ENCODE measurements at regions not wholly inside any gene's neighbourhood (a gene's known extent, or its start where the extent isn't known, plus 50 kb on each side); places are given as distances from the start of the nearest gene placed in this dataset.

- ATAC-seq (ENCODE audit: poor library complexity) (no peak), DNase-seq (no peak)
- H3K4me3 Mint-ChIP-seq = no peak overlapping the region
- H3K27ac ChIP-seq (ENCODE audit: low read depth in 1 of 2, low read length in 2 of 2) = no peak overlapping the region
- H3K9me3 ChIP-seq (ENCODE audit: control insufficient read depth in 1 of 2, insufficient read depth in 1 of 2, low read length in 2 of 2) = no peaks in the 10 kb centered on the region
- no peaks in the 10 kb centered on the region for H3K36me3 Mint-ChIP-seq (ENCODE audit: low read depth)
- TF ChIP-seq CTCF (IDR thresholded peaks at IDR 0.05) = no peak
- intact Hi-C loops (cut with DNase I, micrococcal nuclease) = no loop called here
- H3K27ac Mint-ChIP-seq = no peak overlapping the region
- CTCF ChIA-PET = no interaction called here
- H3K4me3 ChIP-seq (ENCODE audit: low read length) = no peak overlapping the region
- H3K36me3 ChIP-seq (ENCODE audit: insufficient read depth, low read length) = no peaks in the 10 kb centered on the region
- peaks cover 2% of the 10 kb centered on the region for H3K9me3 Mint-ChIP-seq
- H3K27me3 Mint-ChIP-seq = peaks cover 8% of the 10 kb centered on the region
- H3K4me1 Mint-ChIP-seq (ENCODE audit: low read depth) = no peaks in the 10 kb centered on the region
- POLR2A ChIA-PET = no interaction called here
- H3K27me3 ChIP-seq (ENCODE audit: control insufficient read depth in 1 of 2, insufficient read depth in 2 of 2, low read length in 2 of 2) = peaks cover 0 to 5% of the 10 kb centered on the region in 2 experiments
- no peaks in the 10 kb centered on the region for H3K4me1 ChIP-seq (ENCODE audit: insufficient read depth, low read length)
Measured at GRCh38 chr12:72082986-72083820, 144.6 kb downstream of the TPH2 start.

GRCh38 chr12:72084061-72084460, 145.4 kb downstream of the TPH2 start:
- no peak for TF ChIP-seq CTCF (IDR thresholded peaks at IDR 0.05)
- H3K4me3 Mint-ChIP-seq = no peak overlapping the region
- no peaks in the 10 kb centered on the region for H3K36me3 Mint-ChIP-seq (ENCODE audit: low read depth)
- intact Hi-C loops (cut with DNase I, micrococcal nuclease) = no loop called here
- H3K4me1 Mint-ChIP-seq (ENCODE audit: low read depth) = no peaks in the 10 kb centered on the region
- ChIA-PET CTCF (no interaction called here), POLR2A (no interaction called here)
- no peak for ATAC-seq (ENCODE audit: poor library complexity)
- Histone ChIP-seq H3K27ac (ENCODE audit: low read depth in 1 of 2, low read length in 2 of 2) (no peak overlapping the region), H3K9me3 (ENCODE audit: control insufficient read depth in 1 of 2, insufficient read depth in 1 of 2, low read length in 2 of 2) (no peaks in the 10 kb centered on the region), H3K4me3 (ENCODE audit: low read length) (no peak overlapping the region), H3K27me3 (ENCODE audit: control insufficient read depth in 1 of 2, insufficient read depth in 2 of 2, low read length in 2 of 2) (peaks cover 0 to 5% of the 10 kb centered on the region in 2 experiments), H3K36me3 (ENCODE audit: insufficient read depth, low read length) (no peaks in the 10 kb centered on the region), H3K4me1 (ENCODE audit: insufficient read depth, low read length) (no peaks in the 10 kb centered on the region)
- no peak overlapping the region for H3K27ac Mint-ChIP-seq
- peaks cover 2% of the 10 kb centered on the region for H3K9me3 Mint-ChIP-seq
- no peak for DNase-seq
- H3K27me3 Mint-ChIP-seq = peaks cover 8% of the 10 kb centered on the region

GRCh38 chr12:72084880-72085279, 146.2 kb downstream of the TPH2 start:
- no peak for TF ChIP-seq CTCF (IDR thresholded peaks at IDR 0.05)
- Mint-ChIP-seq H3K4me3 (no peak overlapping the region), H3K9me3 (no peaks in the 10 kb centered on the region), H3K36me3 (ENCODE audit: low read depth) (no peaks in the 10 kb centered on the region), H3K4me1 (ENCODE audit: low read depth) (no peaks in the 10 kb centered on the region), H3K27ac (no peak overlapping the region), H3K27me3 (peaks cover 8% of the 10 kb centered on the region)
- peaks cover 0 to 5% of the 10 kb centered on the region in 2 experiments for H3K27me3 ChIP-seq (ENCODE audit: control insufficient read depth in 1 of 2, insufficient read depth in 2 of 2, low read length in 2 of 2)
- H3K36me3 ChIP-seq (ENCODE audit: insufficient read depth, low read length) = no peaks in the 10 kb centered on the region
- H3K4me1 ChIP-seq (ENCODE audit: insufficient read depth, low read length) = no peaks in the 10 kb centered on the region
- POLR2A ChIA-PET = interaction anchor here (0.6 kb wide), 1 partner anchor 1255 kb away, joined by 3 read pairs; no protein-coding TSS in a partner anchor
- no peaks in the 10 kb centered on the region for H3K9me3 ChIP-seq (ENCODE audit: control insufficient read depth in 1 of 2, insufficient read depth in 1 of 2, low read length in 2 of 2)
- intact Hi-C loops (cut with DNase I, micrococcal nuclease) = no loop called here
- no peak overlapping the region for H3K27ac ChIP-seq (ENCODE audit: low read depth in 1 of 2, low read length in 2 of 2)
- CTCF ChIA-PET = no interaction called here
- DNase-seq (no peak), ATAC-seq (ENCODE audit: poor library complexity) (no peak)
- no peak overlapping the region for H3K4me3 ChIP-seq (ENCODE audit: low read length)
